Neural cell (in vitro differentiated cells): ENCODE measurements at regions not wholly inside any gene's neighbourhood (a gene's known extent, or its start where the extent isn't known, plus 50 kb on each side); places are given as distances from the start of the nearest gene placed in this dataset.

ENCODE experiments used
- H2AFZ ChIP-seq: fragments of 200-600, 300-800 bp; sonication (generic), shearing (Covaris generic); 2 replicates; pipeline ENCODE4 v1.6.0; 2014; ENCODE audit warnings: low read depth, mild to moderate bottlenecking, antibody characterized with exemption, low read length, moderate library complexity
- H3F3A ChIP-seq: fragments of 200-600 bp; shearing (Covaris generic); 2 replicates; pipeline ENCODE4 v1.6.1; 2016; ENCODE audit warnings: mild to moderate bottlenecking, moderate library complexity, mixed read lengths, antibody characterized with exemption, low read length; ENCODE audit not compliant: insufficient read depth, poor library complexity, severe bottlenecking
- H3K27ac ChIP-seq: fragments of 200-600, 300-800 bp; sonication (generic), shearing (Covaris generic); 2 replicates; pipeline ENCODE4 v1.5.1; 2014; ENCODE audit warnings: mild to moderate bottlenecking, low read length, moderate library complexity
- H3K27me3 ChIP-seq: fragments of 300-800, 200-600 bp; sonication (generic), shearing (Covaris generic); 2 replicates; pipeline ENCODE4 v1.6.0; 2014; ENCODE audit warnings: mild to moderate bottlenecking, low read depth, low read length, moderate library complexity; ENCODE audit not compliant: insufficient read depth
- H3K36me3 ChIP-seq: fragments of 300-800, 200-600 bp; sonication (generic), shearing (Covaris generic); 2 replicates; pipeline ENCODE4 v1.5.1; 2014; ENCODE audit warnings: mild to moderate bottlenecking, antibody characterized with exemption, low read length, moderate library complexity; ENCODE audit not compliant: insufficient read depth
- H3K4me2 ChIP-seq: fragments of 300-800, 200-600 bp; sonication (generic), shearing (Covaris generic); 2 replicates; pipeline ENCODE4 v1.6.0; 2014; ENCODE audit warnings: mild to moderate bottlenecking, low read length
- H3K4me3 ChIP-seq: fragments of 300-800, 200-600 bp; sonication (generic), shearing (Covaris generic); 2 replicates; pipeline ENCODE4 v1.5.1; 2014; ENCODE audit warnings: mild to moderate bottlenecking, low read length, moderate library complexity
- H3K79me2 ChIP-seq: fragments of 200-600 bp; shearing (Covaris generic); replicated peaks from 2 replicates; pipeline ENCODE4 v1.6.0; 2014; ENCODE audit warnings: mild to moderate bottlenecking, low read length, moderate library complexity; ENCODE audit not compliant: insufficient read depth
- H3K9ac ChIP-seq: fragments of 300-800, 200-600 bp; sonication (generic), shearing (Covaris generic); 2 replicates; pipeline ENCODE4 v1.6.1; 2016; ENCODE audit warnings: mild to moderate bottlenecking, low read length, mixed read lengths
- H3K9me2 ChIP-seq: fragments of 200-600 bp; shearing (Covaris generic); 2 replicates; pipeline ENCODE4 v1.6.1; 2016; ENCODE audit warnings: mild to moderate bottlenecking, low read length, mixed read lengths; ENCODE audit not compliant: insufficient read depth
- H3K9me3 ChIP-seq: fragments of 200-600, 300-800 bp; sonication (generic), shearing (Covaris generic); 2 replicates; pipeline ENCODE4 v1.6.1; 2016; ENCODE audit warnings: mild to moderate bottlenecking, mixed run types, low read length, moderate library complexity, mixed read lengths
- H4K20me1 ChIP-seq: fragments of 200-600 bp; shearing (Covaris generic); 2 replicates; pipeline ENCODE4 v1.6.1; 2016; ENCODE audit warnings: mild to moderate bottlenecking, mixed run types; ENCODE audit not compliant: insufficient read depth
- CTCF ChIP-seq: fragments of 450-650 bp; IDR thresholded peaks from 2 replicates; pipeline ENCODE4 v1.5.1; 2014; ENCODE audit warnings: antibody characterized with exemption, mild to moderate bottlenecking, moderate library complexity; ENCODE audit not compliant: poor library complexity, severe bottlenecking
- EP300 ChIP-seq: fragments of 450-650 bp; conservative IDR thresholded peaks from 2 replicates; pipeline ENCODE4 v1.6.1; 2014; ENCODE audit warnings: antibody characterized with exemption, mild to moderate bottlenecking, moderate library complexity; ENCODE audit not compliant: poor library complexity, severe bottlenecking
- EZH2 ChIP-seq: fragments of 200-600, 300-800 bp; shearing (Covaris generic), sonication (generic); IDR thresholded peaks from 2 replicates; pipeline ENCODE4 v1.6.1; 2014; ENCODE audit warnings: antibody characterized with exemption, low read length, borderline replicate concordance, mild to moderate bottlenecking; ENCODE audit not compliant: insufficient read depth, poor library complexity, severe bottlenecking
- MXI1 ChIP-seq: fragments of 450-650 bp; conservative IDR thresholded peaks from 2 replicates; pipeline ENCODE4 v1.6.1; 2014; ENCODE audit warnings: antibody characterized with exemption, mild to moderate bottlenecking; ENCODE audit not compliant: poor library complexity, severe bottlenecking
- POLR2AphosphoS5 ChIP-seq: IDR thresholded peaks from 2 replicates; pipeline ENCODE4 v1.6.1; 2012
- RAD21 ChIP-seq: fragments of 450-650 bp; conservative IDR thresholded peaks from 2 replicates; pipeline ENCODE4 v1.6.1; 2014; ENCODE audit warnings: antibody characterized with exemption, mild to moderate bottlenecking, moderate library complexity
- REST ChIP-seq: IDR thresholded peaks from 2 replicates; pipeline ENCODE4 v1.6.1; 2012; ENCODE audit warnings: borderline replicate concordance
- SMC3 ChIP-seq: fragments of 450-650 bp; conservative IDR thresholded peaks from 2 replicates; pipeline ENCODE4 v1.6.1; 2014; ENCODE audit warnings: antibody characterized with exemption, mild to moderate bottlenecking, moderate library complexity; ENCODE audit not compliant: poor library complexity
- TAF1 ChIP-seq: IDR thresholded peaks from 2 replicates; pipeline ENCODE4 v1.6.1; 2012; ENCODE audit warnings: low read depth

GRCh38 chr18:41783065-41783818 lies 171.8 kb upstream of the PIK3C3 start:
- Histone ChIP-seq H3K9me2 (no peaks in the 10 kb centered on the region), H3K27ac (peak overlapping the region; percentile 93), H2AFZ (no peak overlapping the region), H3K79me2 (no peaks in the 10 kb centered on the region), H3K4me2 (peak overlapping the region; percentile 22), H3K36me3 (no peaks in the 10 kb centered on the region), H3K9ac (peak overlapping the region; percentile 62), H3K4me3 (peak overlapping the region; percentile 32), H3F3A (peaks cover 3% of the 10 kb centered on the region), H4K20me1 (no peaks in the 10 kb centered on the region), H3K27me3 (no peaks in the 10 kb centered on the region), H3K9me3 (no peaks in the 10 kb centered on the region)
- TF ChIP-seq EZH2 (no peak), CTCF (no peak), MXI1 (no peak), REST (no peak), POLR2AphosphoS5 (no peak), SMC3 (no peak), EP300 (no peak), RAD21 (no peak), TAF1 (no peak)

GRCh38 chr18:41771973-41772372 lies 183.1 kb upstream of the PIK3C3 start:
- no peaks in the 10 kb centered on the region for H3K27me3 ChIP-seq
- no peak overlapping the region for H3K4me2 ChIP-seq
- H3K4me3 ChIP-seq: no peak overlapping the region
- H3K9ac ChIP-seq: no peak overlapping the region
- H2AFZ ChIP-seq: no peak overlapping the region
- H3K9me3 ChIP-seq: no peaks in the 10 kb centered on the region
- H3K79me2 ChIP-seq: no peaks in the 10 kb centered on the region
- H3K9me2 ChIP-seq: no peaks in the 10 kb centered on the region
- H3K36me3 ChIP-seq: no peaks in the 10 kb centered on the region
- no peaks in the 10 kb centered on the region for H4K20me1 ChIP-seq
- TF ChIP-seq EZH2 (no peak), EP300 (no peak), RAD21 (no peak), POLR2AphosphoS5 (no peak), SMC3 (no peak), CTCF (no peak), MXI1 (no peak), REST (no peak), TAF1 (no peak)
- H3K27ac ChIP-seq: no peak overlapping the region
- H3F3A ChIP-seq: no peaks in the 10 kb centered on the region
